CD14-positive monocyte (primary cell): ENCODE measurements at regions not wholly inside any gene's neighbourhood (a gene's known extent, or its start where the extent isn't known, plus 50 kb on each side); places are given as distances from the start of the nearest gene placed in this dataset.

Experiments used
- DNase-seq, 3 donors: peaks; one replicate each; pipeline ENCODE4 v3.0.0-alpha.2; 2011 to 2022
- H2AFZ ChIP-seq: 2 replicates; pipeline ENCODE4 v1.6.0; 2012; ENCODE audit warnings: mild to moderate bottlenecking, low read depth, low read length, inconsistent platforms; ENCODE audit not compliant: insufficient read depth, poor library complexity, severe bottlenecking
- H3K27ac ChIP-seq, 2 donors: 1 replicate in 1 of 2; 2 replicates in 1 of 2; pipeline ENCODE4 v1.5.1; 2012 to 2013; ENCODE audit warnings: low read length in 2 of 2, control low read depth in 1 of 2, inconsistent platforms in 1 of 2, low read depth in 1 of 2, mild to moderate bottlenecking in 1 of 2
- H3K27me3 ChIP-seq, 2 donors: one replicate each; pipeline versions ENCODE4 v1.6.0 to v1.6.1; 2011 to 2013; ENCODE audit warnings: low read length in 2 of 2; ENCODE audit not compliant: control insufficient read depth in 2 of 2, insufficient read depth in 2 of 2
- H3K36me3 ChIP-seq, 2 donors: replicated peaks in 1 of 2; 1 replicate in 1 of 2; 2 replicates in 1 of 2; pipeline versions ENCODE4 v1.5.1 to v1.6.1; 2012 to 2013; ENCODE audit warnings: low read length in 2 of 2, control low read depth in 1 of 2, inconsistent platforms in 1 of 2, mild to moderate bottlenecking in 1 of 2; ENCODE audit not compliant: insufficient read depth in 2 of 2, control insufficient read depth in 1 of 2
- H3K4me1 ChIP-seq, 2 donors: 1 replicate in 1 of 2; 2 replicates in 1 of 2; pipeline versions ENCODE4 v1.5.1 to v1.6.1; 2012 to 2013; ENCODE audit warnings: low read length in 2 of 2, control low read depth in 1 of 2, inconsistent platforms in 1 of 2, mild to moderate bottlenecking in 1 of 2, moderate library complexity in 1 of 2; ENCODE audit not compliant: insufficient read depth in 2 of 2, control insufficient read depth in 1 of 2
- H3K4me2 ChIP-seq: replicated peaks from 2 replicates; pipeline ENCODE3; 2012; ENCODE audit warnings: low read length, moderate library complexity, mild to moderate bottlenecking; ENCODE audit not compliant: poor library complexity, severe bottlenecking; ENCODE audit errors: extremely low read depth
- H3K4me3 ChIP-seq, 3 experiments: fragments of 200-600 bp in 1 of 3; sonication (generic) in 1 of 3; replicated peaks in 1 of 3; 1 replicate in 2 of 3; 2 replicates in 1 of 3; pipeline ENCODE4 v1.5.1; 2011 to 2013; ENCODE audit warnings: low read length in 3 of 3, mild to moderate bottlenecking in 3 of 3, control low read depth in 2 of 3, low read depth in 2 of 3, inconsistent platforms in 1 of 3, moderate library complexity in 1 of 3
- H3K79me2 ChIP-seq: 2 replicates; pipeline ENCODE4 v1.6.0; 2012; ENCODE audit warnings: mild to moderate bottlenecking, control low read depth, inconsistent platforms, low read length, moderate library complexity; ENCODE audit not compliant: insufficient read depth
- H3K9ac ChIP-seq: 2 replicates; pipeline ENCODE4 v1.6.0; 2017; ENCODE audit warnings: low read length, mild to moderate bottlenecking; ENCODE audit not compliant: insufficient read depth, poor library complexity, severe bottlenecking
- H3K9me3 ChIP-seq, 2 donors: replicated peaks in 1 of 2; 1 replicate in 1 of 2; 2 replicates in 1 of 2; pipeline versions ENCODE4 v1.5.1 to v1.6.1; 2012 to 2013; ENCODE audit warnings: low read length in 2 of 2, control low read depth in 1 of 2; ENCODE audit not compliant: control insufficient read depth in 1 of 2, insufficient read depth in 1 of 2
- H4K20me1 ChIP-seq: 2 replicates; pipeline ENCODE4 v1.6.0; 2012; ENCODE audit warnings: mild to moderate bottlenecking, low read length, control low read depth, moderate library complexity; ENCODE audit not compliant: insufficient read depth
- H3K27ac Mint-ChIP-seq, 7 donors: one replicate each; pipeline ENCODE4 v1.8.0; 2020; ENCODE audit warnings: mild to moderate bottlenecking in 7 of 7, mixed read lengths in 7 of 7, moderate library complexity in 6 of 7, inconsistent platforms in 2 of 7
- H3K27me3 Mint-ChIP-seq, 3 donors: one replicate each; pipeline ENCODE4 v1.8.0; 2021 to 2022; ENCODE audit warnings: low read depth in 3 of 3, mild to moderate bottlenecking in 3 of 3, mixed read lengths in 3 of 3, moderate library complexity in 3 of 3, inconsistent platforms in 1 of 3
- H3K36me3 Mint-ChIP-seq, 2 donors: one replicate each; pipeline ENCODE4 v1.8.0; 2020; ENCODE audit warnings: mixed read lengths in 2 of 2, inconsistent platforms in 1 of 2, mild to moderate bottlenecking in 1 of 2
- H3K4me1 Mint-ChIP-seq: one replicate; pipeline ENCODE4 v1.8.0; 2020; ENCODE audit warnings: mild to moderate bottlenecking, mixed read lengths
- H3K4me3 Mint-ChIP-seq, 2 donors: one replicate each; pipeline ENCODE4 v1.8.0; 2020; ENCODE audit warnings: mild to moderate bottlenecking in 2 of 2, mixed read lengths in 2 of 2, moderate library complexity in 1 of 2
- H3K9me3 Mint-ChIP-seq, 7 donors: one replicate each; pipeline ENCODE4 v1.8.0; 2020 to 2022; ENCODE audit warnings: mixed read lengths in 7 of 7, mild to moderate bottlenecking in 6 of 7, moderate library complexity in 6 of 7, inconsistent platforms in 2 of 7
- CTCF ChIP-seq: fragments of 200-600 bp; IDR thresholded peaks from one replicate; pipeline ENCODE4 v1.8.0; 2022; ENCODE audit warnings: antibody characterized with exemption, mild to moderate bottlenecking
- WGBS: methylation state at CpG from one replicate; pipeline ENCODE4 v1.1.5; 2013; ENCODE audit warnings: missing lambda C conversion rate; ENCODE audit not compliant: insufficient coverage; 5-methylcytosine and 5-hydroxymethylcytosine counted together
- intact Hi-C, 2 donors: fragments of 100-400 bp; cut with micrococcal nuclease; formaldehyde crosslinking; loops; one replicate each; pipeline versions ENCODE4 v1.15.0 to v1.15.1; 2023

- H3K36me3 ChIP-seq: no peaks in the 10 kb centered on the region
- no peaks in the 10 kb centered on the region for H3K4me1 Mint-ChIP-seq
- TF ChIP-seq CTCF: no peak
Measured at GRCh38 chr13:65719831-65720230, 1510.3 kb downstream of the PCDH9 start.

GRCh38 chr13:65710514-65710913, 1519.6 kb downstream of the PCDH9 start:
- no peak overlapping the region for H2AFZ ChIP-seq
- intact Hi-C loops: no loop called here
- Mint-ChIP-seq H3K27ac (no peak overlapping the region), H3K27me3 (no peaks in the 10 kb centered on the region), H3K9me3 (peaks cover 0 to 7% (median 3%) of the 10 kb centered on the region in 7 donors), H3K4me3 (no peak overlapping the region), H3K36me3 (no peaks in the 10 kb centered on the region), H3K4me1 (no peaks in the 10 kb centered on the region)
- H3K9ac ChIP-seq: no peak overlapping the region
- H3K9me3 ChIP-seq: peaks cover 0 to 8% of the 10 kb centered on the region in 2 donors
- H3K4me3 ChIP-seq: no peak overlapping the region
- no peaks in the 10 kb centered on the region for H3K27me3 ChIP-seq
- H3K4me2 ChIP-seq: no peak overlapping the region
- H3K36me3 ChIP-seq: no peaks in the 10 kb centered on the region
- no peak overlapping the region for H3K27ac ChIP-seq
- TF ChIP-seq CTCF: no peak
- no peak for DNase-seq
- no peaks in the 10 kb centered on the region for H4K20me1 ChIP-seq
- no peaks in the 10 kb centered on the region for H3K4me1 ChIP-seq
- no peaks in the 10 kb centered on the region for H3K79me2 ChIP-seq
- WGBS: no CpG with 5 or more reads among the region's 4 CpGs

More at GRCh38 chr13:65719831-65720230, 1510.3 kb downstream of the PCDH9 start:
- Histone ChIP-seq H3K4me3 (no peak overlapping the region), H2AFZ (no peak overlapping the region), H4K20me1 (no peaks in the 10 kb centered on the region), H3K27me3 (no peaks in the 10 kb centered on the region), H3K79me2 (no peaks in the 10 kb centered on the region), H3K9me3 (peaks cover 0 to 6% of the 10 kb centered on the region in 2 donors), H3K27ac (no peak overlapping the region), H3K4me2 (no peak overlapping the region), H3K9ac (no peak overlapping the region), H3K4me1 (no peaks in the 10 kb centered on the region)
- Mint-ChIP-seq H3K9me3 (peaks cover 1 to 6% (median 4%) of the 10 kb centered on the region in 7 donors), H3K27ac (no peak overlapping the region), H3K27me3 (peaks cover 0 to 1% (median 0%) of the 10 kb centered on the region in 3 donors), H3K36me3 (no peaks in the 10 kb centered on the region), H3K4me3 (no peak overlapping the region)
- WGBS: 57% methylated on average over 1 of the region's 2 CpGs
- DNase-seq: no peak
- intact Hi-C loops: no loop called here
